ENCODE measurements at regions not wholly inside any gene's neighbourhood (a gene's known extent, or its start where the extent isn't known, plus 50 kb on each side); places are given as distances from the start of the nearest gene placed in this dataset.

GRCh38 chr19:31444931-31445330, 95.7 kb upstream of the TSHZ3 start:
- no peak for TF ChIP-seq EZH2phosphoT487 (IDR thresholded peaks at IDR 0.05; ENCODE audit: borderline replicate concordance, low read length)
- TF ChIP-seq, protein P1, sequence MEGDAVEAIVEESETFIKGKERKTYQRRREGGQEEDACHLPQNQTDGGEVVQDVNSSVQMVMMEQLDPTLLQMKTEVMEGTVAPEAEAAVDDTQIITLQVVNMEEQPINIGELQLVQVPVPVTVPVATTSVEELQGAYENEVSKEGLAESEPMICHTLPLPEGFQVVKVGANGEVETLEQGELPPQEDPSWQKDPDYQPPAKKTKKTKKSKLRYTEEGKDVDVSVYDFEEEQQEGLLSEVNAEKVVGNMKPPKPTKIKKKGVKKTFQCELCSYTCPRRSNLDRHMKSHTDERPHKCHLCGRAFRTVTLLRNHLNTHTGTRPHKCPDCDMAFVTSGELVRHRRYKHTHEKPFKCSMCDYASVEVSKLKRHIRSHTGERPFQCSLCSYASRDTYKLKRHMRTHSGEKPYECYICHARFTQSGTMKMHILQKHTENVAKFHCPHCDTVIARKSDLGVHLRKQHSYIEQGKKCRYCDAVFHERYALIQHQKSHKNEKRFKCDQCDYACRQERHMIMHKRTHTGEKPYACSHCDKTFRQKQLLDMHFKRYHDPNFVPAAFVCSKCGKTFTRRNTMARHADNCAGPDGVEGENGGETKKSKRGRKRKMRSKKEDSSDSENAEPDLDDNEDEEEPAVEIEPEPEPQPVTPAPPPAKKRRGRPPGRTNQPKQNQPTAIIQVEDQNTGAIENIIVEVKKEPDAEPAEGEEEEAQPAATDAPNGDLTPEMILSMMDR (IDR thresholded peaks at IDR 0.05; ENCODE audit: low read depth, low read length, poor library complexity, severe bottlenecking) = no peak
- Histone ChIP-seq H3K9me2 (replicated peaks; ENCODE audit: control insufficient read depth, low read length) (no peaks in the 10 kb centered on the region), H3K4me3 (ENCODE audit: low read length) (no peak overlapping the region), H3K4me2 (ENCODE audit: low read length) (no peak overlapping the region), H3F3A (ENCODE audit: control insufficient read depth, insufficient read depth) (no peaks in the 10 kb centered on the region), H3K27ac (ENCODE audit: low read depth, low read length) (no peak overlapping the region), H3K4me1 (ENCODE audit: control insufficient read depth, low read length) (no peaks in the 10 kb centered on the region), H3K9me3 (ENCODE audit: control insufficient read depth, insufficient read depth, low read length) (peaks cover 4% of the 10 kb centered on the region; the same call in 1 of the 2 replicates), H3K36me3 (ENCODE audit: control insufficient read depth, low read length) (no peaks in the 10 kb centered on the region), H3K27me3 (ENCODE audit: control insufficient read depth, low read length) (no peaks in the 10 kb centered on the region), H3K79me2 (ENCODE audit: control insufficient read depth, low read length) (no peaks in the 10 kb centered on the region), H4K20me1 (ENCODE audit: control insufficient read depth, insufficient read depth, low read depth, low read length) (no peaks in the 10 kb centered on the region)

DNA sequence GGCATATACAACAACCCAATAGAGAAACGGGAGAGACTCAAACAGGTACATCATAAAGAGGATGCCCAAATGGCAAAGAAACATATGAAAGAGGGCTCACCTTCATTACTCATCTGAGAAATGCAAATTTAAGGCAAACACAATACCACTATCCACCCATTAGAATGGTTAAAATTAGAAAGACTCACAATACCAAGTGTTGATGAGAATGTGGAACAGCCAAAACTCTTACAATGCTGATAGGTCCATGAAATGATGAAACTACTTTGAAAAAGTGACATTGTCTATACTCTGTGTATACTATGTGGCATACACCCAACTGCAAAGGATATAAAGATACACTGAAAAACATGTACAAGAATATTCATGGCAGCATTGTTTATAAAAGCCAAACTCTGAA, 96.2 kb upstream of the TSHZ3 start:
- no peaks in the 10 kb centered on the region for H3K36me3 ChIP-seq (ENCODE audit: control insufficient read depth, low read length)
- no peak overlapping the region for H3K4me2 ChIP-seq (ENCODE audit: low read length)
- no peak overlapping the region for H3K4me3 ChIP-seq (ENCODE audit: low read length)
- H3K27me3 ChIP-seq (ENCODE audit: control insufficient read depth, low read length) = no peaks in the 10 kb centered on the region
- no peak overlapping the region for H3K27ac ChIP-seq (ENCODE audit: low read depth, low read length)
- no peaks in the 10 kb centered on the region for H3K4me1 ChIP-seq (ENCODE audit: control insufficient read depth, low read length)
- H3K79me2 ChIP-seq (ENCODE audit: control insufficient read depth, low read length) = no peaks in the 10 kb centered on the region
- TF ChIP-seq, protein P1 (IDR thresholded peaks at IDR 0.05; ENCODE audit: low read depth, low read length, poor library complexity, severe bottlenecking) = no peak
- no peak for TF ChIP-seq EZH2phosphoT487 (IDR thresholded peaks at IDR 0.05; ENCODE audit: borderline replicate concordance, low read length)
- no peaks in the 10 kb centered on the region for H3K9me2 ChIP-seq (replicated peaks; ENCODE audit: control insufficient read depth, low read length)
- H3F3A ChIP-seq (ENCODE audit: control insufficient read depth, insufficient read depth) = no peaks in the 10 kb centered on the region
- no peaks in the 10 kb centered on the region for H4K20me1 ChIP-seq (ENCODE audit: control insufficient read depth, insufficient read depth, low read depth, low read length)
- peaks cover 4% of the 10 kb centered on the region; the same call in 1 of the 2 replicates for H3K9me3 ChIP-seq (ENCODE audit: control insufficient read depth, insufficient read depth, low read length)

- H4K20me1 ChIP-seq (ENCODE audit: control insufficient read depth, insufficient read depth, low read depth, low read length) = no peaks in the 10 kb centered on the region
- H3K79me2 ChIP-seq (ENCODE audit: control insufficient read depth, low read length) = no peaks in the 10 kb centered on the region
- H3K27ac ChIP-seq (ENCODE audit: low read depth, low read length) = no peak overlapping the region
- no peak overlapping the region for H3K4me3 ChIP-seq (ENCODE audit: low read length)
- no peaks in the 10 kb centered on the region for H3F3A ChIP-seq (ENCODE audit: control insufficient read depth, insufficient read depth)
- H3K9me3 ChIP-seq (ENCODE audit: control insufficient read depth, insufficient read depth, low read length) = peaks cover 4% of the 10 kb centered on the region; the same call in 1 of the 2 replicates
- TF ChIP-seq, protein P1 (IDR thresholded peaks at IDR 0.05; ENCODE audit: low read depth, low read length, poor library complexity, severe bottlenecking) = no peak
- no peak for TF ChIP-seq EZH2phosphoT487 (IDR thresholded peaks at IDR 0.05; ENCODE audit: borderline replicate concordance, low read length)
- H3K27me3 ChIP-seq (ENCODE audit: control insufficient read depth, low read length) = no peaks in the 10 kb centered on the region
- H3K36me3 ChIP-seq (ENCODE audit: control insufficient read depth, low read length) = no peaks in the 10 kb centered on the region
- no peaks in the 10 kb centered on the region for H3K4me1 ChIP-seq (ENCODE audit: control insufficient read depth, low read length)
- no peaks in the 10 kb centered on the region for H3K9me2 ChIP-seq (replicated peaks; ENCODE audit: control insufficient read depth, low read length)
- H3K4me2 ChIP-seq (ENCODE audit: low read length) = no peak overlapping the region
Observed at GRCh38 chr19:31448221-31448657, 99.0 kb upstream of the TSHZ3 start.
